ENCODE measurements at regions not wholly inside any gene's neighbourhood (a gene's known extent, or its start where the extent isn't known, plus 50 kb on each side); places are given as distances from the start of the nearest gene placed in this dataset.

- CTCF ChIA-PET = no interaction called here
- Mint-ChIP-seq H3K27me3 (no peaks in the 10 kb centered on the region), H3K27ac (no peak overlapping the region), H3K9me3 (no peaks in the 10 kb centered on the region), H3K4me1 (ENCODE audit: low read depth) (no peaks in the 10 kb centered on the region), H3K4me3 (no peak overlapping the region), H3K36me3 (ENCODE audit: low read depth) (no peaks in the 10 kb centered on the region)
- TF ChIP-seq CTCF (IDR thresholded peaks at IDR 0.05) = no peak
- Histone ChIP-seq H3K9me3 (ENCODE audit: control insufficient read depth in 1 of 2, insufficient read depth in 1 of 2, low read length in 2 of 2) (no peaks in the 10 kb centered on the region), H3K27ac (ENCODE audit: low read depth in 1 of 2, low read length in 2 of 2) (no peak overlapping the region), H3K4me3 (ENCODE audit: low read length) (no peak overlapping the region), H3K36me3 (ENCODE audit: insufficient read depth, low read length) (no peaks in the 10 kb centered on the region), H3K4me1 (ENCODE audit: insufficient read depth, low read length) (no peaks in the 10 kb centered on the region), H3K27me3 (ENCODE audit: control insufficient read depth in 1 of 2, insufficient read depth in 2 of 2, low read length in 2 of 2) (no peaks in the 10 kb centered on the region)
- intact Hi-C loops (cut with DNase I, micrococcal nuclease) = no loop called here
- DNase-seq (no peak), ATAC-seq (ENCODE audit: poor library complexity) (no peak)
- POLR2A ChIA-PET = no interaction called here
Measured at GRCh38 chr5:155850370-155850769, 476.6 kb upstream of the SGCD start.

GRCh38 chr5:155866971-155867370 lies 460.0 kb upstream of the SGCD start:
- no peak overlapping the region for H3K27ac Mint-ChIP-seq
- POLR2A ChIA-PET = no interaction called here
- no peaks in the 10 kb centered on the region for H3K27me3 Mint-ChIP-seq
- H3K9me3 ChIP-seq (ENCODE audit: control insufficient read depth in 1 of 2, insufficient read depth in 1 of 2, low read length in 2 of 2) = no peaks in the 10 kb centered on the region
- no peak overlapping the region for H3K4me3 Mint-ChIP-seq
- no peak for ATAC-seq (ENCODE audit: poor library complexity)
- H3K4me3 ChIP-seq (ENCODE audit: low read length) = no peak overlapping the region
- TF ChIP-seq CTCF (IDR thresholded peaks at IDR 0.05) = no peak
- CTCF ChIA-PET = no interaction called here
- DNase-seq = no peak
- intact Hi-C loops (cut with DNase I, micrococcal nuclease) = no loop called here
- H3K27me3 ChIP-seq (ENCODE audit: control insufficient read depth in 1 of 2, insufficient read depth in 2 of 2, low read length in 2 of 2) = no peaks in the 10 kb centered on the region
- no peaks in the 10 kb centered on the region for H3K36me3 ChIP-seq (ENCODE audit: insufficient read depth, low read length)
- H3K9me3 Mint-ChIP-seq = no peaks in the 10 kb centered on the region
- no peaks in the 10 kb centered on the region for H3K4me1 Mint-ChIP-seq (ENCODE audit: low read depth)
- no peaks in the 10 kb centered on the region for H3K4me1 ChIP-seq (ENCODE audit: insufficient read depth, low read length)
- H3K27ac ChIP-seq (ENCODE audit: low read depth in 1 of 2, low read length in 2 of 2) = no peak overlapping the region
- no peaks in the 10 kb centered on the region for H3K36me3 Mint-ChIP-seq (ENCODE audit: low read depth)

DNA sequence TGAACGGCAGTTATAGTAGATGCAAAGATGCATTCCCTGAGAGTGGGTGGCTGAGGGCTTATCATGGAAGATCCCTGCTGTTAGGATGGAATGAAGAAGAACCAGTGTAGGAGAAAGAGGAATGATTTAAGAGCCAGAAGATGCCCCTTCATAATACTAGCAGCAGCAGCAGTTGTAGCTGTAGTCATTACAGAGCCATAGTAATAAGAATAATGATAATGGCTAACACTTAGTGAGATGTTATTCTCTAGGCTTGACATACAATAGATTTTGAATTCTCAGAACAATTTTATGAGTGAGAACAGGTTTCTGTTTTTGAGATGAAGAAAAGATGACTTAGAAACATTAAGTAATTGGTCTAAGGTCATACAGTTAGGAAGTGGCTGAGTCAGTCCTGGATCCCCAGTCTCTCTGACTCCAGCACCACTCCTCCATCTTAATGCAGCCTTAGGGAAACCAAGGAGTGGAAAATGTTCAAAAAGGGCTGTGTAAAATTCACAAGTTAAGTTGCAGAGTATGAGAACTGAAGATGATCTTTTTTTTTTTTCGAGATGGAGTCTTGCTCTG lies 459.4 kb upstream of the SGCD start:
- no peak for DNase-seq
- intact Hi-C loops (cut with DNase I, micrococcal nuclease) = no loop called here
- no peaks in the 10 kb centered on the region for H3K36me3 ChIP-seq (ENCODE audit: insufficient read depth, low read length)

More for the DNA sequence above, 459.4 kb upstream of the SGCD start:
- Histone ChIP-seq H3K4me1 (ENCODE audit: insufficient read depth, low read length) (no peaks in the 10 kb centered on the region), H3K27ac (ENCODE audit: low read depth in 1 of 2, low read length in 2 of 2) (no peak overlapping the region), H3K27me3 (ENCODE audit: control insufficient read depth in 1 of 2, insufficient read depth in 2 of 2, low read length in 2 of 2) (no peaks in the 10 kb centered on the region), H3K9me3 (ENCODE audit: control insufficient read depth in 1 of 2, insufficient read depth in 1 of 2, low read length in 2 of 2) (no peaks in the 10 kb centered on the region), H3K4me3 (ENCODE audit: low read length) (no peak overlapping the region)
- no peak for TF ChIP-seq CTCF (IDR thresholded peaks at IDR 0.05)
- ChIA-PET POLR2A (no interaction called here), CTCF (interaction anchor here (0.6 kb wide), 1 partner anchor 38 kb away, joined by 4 read pairs; no protein-coding TSS in a partner anchor)
- Mint-ChIP-seq H3K27ac (no peak overlapping the region), H3K27me3 (peaks cover 2% of the 10 kb centered on the region), H3K36me3 (ENCODE audit: low read depth) (no peaks in the 10 kb centered on the region), H3K9me3 (no peaks in the 10 kb centered on the region), H3K4me3 (no peak overlapping the region), H3K4me1 (ENCODE audit: low read depth) (no peaks in the 10 kb centered on the region)
- ATAC-seq (ENCODE audit: poor library complexity) = no peak
